Activated B cell treated with CpG ODN at 0.5 μM for 24 hours (primary cell): ENCODE measurements at regions not wholly inside any gene's neighbourhood (a gene's known extent, or its start where the extent isn't known, plus 50 kb on each side); places are given as distances from the start of the nearest gene placed in this dataset.

ENCODE experiments used
- ATAC-seq: fragments of 200-7000 bp; cut with Tn5 transposase; one replicate; pipeline ENCODE4 v1.10.0; 2021; ENCODE audit warnings: low read depth, mild to moderate bottlenecking, moderate library complexity
- CTCF ChIA-PET: fragments of 350-600 bp; sonication (Branson Sonifier 250); formaldehyde crosslinking; loops from one replicate; lab custom pipeline; 2021; ENCODE audit warnings: antibody characterized with exemption; lab: Charles Lee
- POLR2A ChIA-PET: fragments of 350-600 bp; sonication (Branson Sonifier 250); formaldehyde crosslinking; loops from one replicate; lab custom pipeline; 2021; ENCODE audit warnings: antibody characterized with exemption; lab: Charles Lee
- DNase-seq: peaks from one replicate; pipeline ENCODE4 v3.0.0; 2022
- H3K27ac Mint-ChIP-seq: one replicate; pipeline ENCODE4 v1.8.0; 2020; ENCODE audit warnings: mixed read lengths
- H3K27me3 Mint-ChIP-seq: one replicate; pipeline ENCODE4 v1.8.0; 2021; ENCODE audit warnings: mixed read lengths
- H3K36me3 Mint-ChIP-seq: one replicate; pipeline ENCODE4 v1.8.0; 2021; ENCODE audit warnings: low read depth, mixed read lengths
- H3K4me1 Mint-ChIP-seq: one replicate; pipeline ENCODE4 v1.8.0; 2021; ENCODE audit warnings: mixed read lengths
- H3K4me3 Mint-ChIP-seq: one replicate; pipeline ENCODE4 v1.8.0; 2020; ENCODE audit warnings: mild to moderate bottlenecking, mixed read lengths
- H3K9me3 Mint-ChIP-seq: one replicate; pipeline ENCODE4 v1.8.0; 2020; ENCODE audit warnings: mixed read lengths
- intact Hi-C: fragments of 100-400 bp; cut with micrococcal nuclease; formaldehyde crosslinking; loops from one replicate; pipeline ENCODE4 v1.15.1; 2024
- TF ChIP-seq, protein P1 (sequence below): fragments of 200-600 bp; IDR thresholded peaks from one replicate; pipeline ENCODE4 v1.8.0; 2022; ENCODE audit warnings: antibody characterized with exemption, mild to moderate bottlenecking

DNA sequence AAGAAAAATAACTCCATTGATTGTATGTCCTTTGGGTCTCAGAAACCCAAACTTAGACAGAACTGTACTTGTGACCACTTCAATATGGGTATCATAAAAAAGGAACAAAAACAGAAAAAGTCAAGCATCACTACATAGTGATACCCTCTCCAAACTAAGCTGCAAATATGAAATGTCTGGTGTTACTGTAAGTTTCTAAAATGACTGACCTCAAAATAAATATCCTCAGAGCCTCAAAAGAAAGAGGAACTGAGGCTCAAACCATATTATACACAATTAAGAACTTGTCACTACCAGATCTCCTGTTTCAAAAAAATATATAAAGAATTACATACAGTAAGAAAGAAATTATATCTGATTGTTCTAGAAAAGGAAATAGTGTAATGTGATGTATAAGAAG, 787.9 kb upstream of the KLHL1 start:
- Mint-ChIP-seq H3K9me3 (peaks cover 4% of the 10 kb centered on the region), H3K4me1 (no peaks in the 10 kb centered on the region), H3K36me3 (no peaks in the 10 kb centered on the region), H3K27ac (no peak overlapping the region), H3K27me3 (no peaks in the 10 kb centered on the region), H3K4me3 (no peak overlapping the region)
- CTCF ChIA-PET: no interaction called here
- DNase-seq (no peak), ATAC-seq (no peak)
- TF ChIP-seq, protein P1, sequence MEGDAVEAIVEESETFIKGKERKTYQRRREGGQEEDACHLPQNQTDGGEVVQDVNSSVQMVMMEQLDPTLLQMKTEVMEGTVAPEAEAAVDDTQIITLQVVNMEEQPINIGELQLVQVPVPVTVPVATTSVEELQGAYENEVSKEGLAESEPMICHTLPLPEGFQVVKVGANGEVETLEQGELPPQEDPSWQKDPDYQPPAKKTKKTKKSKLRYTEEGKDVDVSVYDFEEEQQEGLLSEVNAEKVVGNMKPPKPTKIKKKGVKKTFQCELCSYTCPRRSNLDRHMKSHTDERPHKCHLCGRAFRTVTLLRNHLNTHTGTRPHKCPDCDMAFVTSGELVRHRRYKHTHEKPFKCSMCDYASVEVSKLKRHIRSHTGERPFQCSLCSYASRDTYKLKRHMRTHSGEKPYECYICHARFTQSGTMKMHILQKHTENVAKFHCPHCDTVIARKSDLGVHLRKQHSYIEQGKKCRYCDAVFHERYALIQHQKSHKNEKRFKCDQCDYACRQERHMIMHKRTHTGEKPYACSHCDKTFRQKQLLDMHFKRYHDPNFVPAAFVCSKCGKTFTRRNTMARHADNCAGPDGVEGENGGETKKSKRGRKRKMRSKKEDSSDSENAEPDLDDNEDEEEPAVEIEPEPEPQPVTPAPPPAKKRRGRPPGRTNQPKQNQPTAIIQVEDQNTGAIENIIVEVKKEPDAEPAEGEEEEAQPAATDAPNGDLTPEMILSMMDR: no peak
- POLR2A ChIA-PET: no interaction called here
- intact Hi-C loops: no loop called here

DNA sequence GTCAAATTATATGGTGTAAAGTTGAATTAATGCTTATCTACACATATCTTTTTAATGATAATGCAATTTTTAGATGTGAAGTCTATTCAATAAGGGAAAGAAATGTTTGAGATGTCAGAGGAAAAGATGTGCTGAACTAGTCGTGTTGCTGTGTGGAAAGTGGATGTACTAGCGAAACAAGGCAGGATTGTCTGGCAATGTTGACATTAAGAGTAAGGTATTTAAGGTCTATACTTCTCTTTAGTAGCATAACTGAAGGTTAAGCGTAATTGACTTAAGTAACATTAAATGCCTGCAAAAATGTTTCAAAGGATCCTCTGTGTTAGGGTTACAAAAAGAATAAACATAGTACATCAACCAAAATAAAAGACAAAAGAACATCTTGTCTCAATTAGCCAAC, 787.3 kb upstream of the KLHL1 start:
- no peaks in the 10 kb centered on the region for H3K4me1 Mint-ChIP-seq
- ATAC-seq (no peak), DNase-seq (no peak)
- intact Hi-C loops: no loop called here
- ChIA-PET CTCF (no interaction called here), POLR2A (no interaction called here)
- TF ChIP-seq, protein P1: no peak
- no peak overlapping the region for H3K4me3 Mint-ChIP-seq
- H3K27me3 Mint-ChIP-seq: no peaks in the 10 kb centered on the region
- no peaks in the 10 kb centered on the region for H3K36me3 Mint-ChIP-seq
- H3K9me3 Mint-ChIP-seq: peaks cover 4% of the 10 kb centered on the region
- H3K27ac Mint-ChIP-seq: no peak overlapping the region

DNA sequence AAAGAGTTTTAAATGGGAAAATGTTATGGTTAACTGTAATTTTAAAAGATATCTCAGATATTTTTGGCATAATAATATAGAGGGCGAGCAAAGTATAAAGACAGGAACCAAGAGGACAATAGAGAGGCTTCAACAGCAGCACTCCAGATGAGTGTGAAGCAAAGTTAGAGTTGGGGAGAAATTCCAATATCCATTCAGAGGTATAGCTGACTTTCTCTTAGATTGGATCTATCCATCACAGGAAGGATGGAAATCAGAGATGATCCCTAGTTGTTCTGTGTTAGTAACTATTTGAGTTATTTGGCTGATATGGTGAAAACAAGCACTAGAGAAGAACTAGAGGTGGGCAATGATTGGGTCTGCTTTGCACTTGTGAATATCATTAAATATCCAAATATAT, 786.0 kb upstream of the KLHL1 start:
- intact Hi-C loops: no loop called here
- Mint-ChIP-seq H3K9me3 (peaks cover 4% of the 10 kb centered on the region), H3K36me3 (no peaks in the 10 kb centered on the region), H3K4me3 (no peak overlapping the region), H3K27me3 (no peaks in the 10 kb centered on the region), H3K27ac (no peak overlapping the region), H3K4me1 (no peaks in the 10 kb centered on the region)
- ChIA-PET CTCF (no interaction called here), POLR2A (no interaction called here)
- no peak for DNase-seq
- TF ChIP-seq, protein P1: no peak
- ATAC-seq: no peak

DNA sequence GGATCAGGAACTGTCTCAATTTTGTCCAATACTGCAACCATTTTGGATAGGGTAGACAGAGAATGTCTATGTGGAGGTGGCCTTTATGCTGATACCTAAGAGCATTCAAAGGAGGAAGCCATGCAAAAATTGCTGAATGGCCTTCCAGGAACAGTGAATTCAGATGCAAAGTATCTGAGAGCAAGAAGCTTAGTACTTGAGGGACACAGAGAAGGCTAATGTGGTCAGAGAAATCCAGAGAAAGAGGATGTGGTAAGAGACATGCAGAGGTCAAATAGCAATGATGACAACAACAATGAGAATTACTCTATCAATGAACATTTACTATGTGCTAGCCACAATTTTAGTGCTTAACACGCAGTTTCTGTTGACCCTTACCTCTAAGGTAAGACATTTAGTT, 785.6 kb upstream of the KLHL1 start:
- TF ChIP-seq, protein P1: no peak
- DNase-seq (no peak), ATAC-seq (no peak)
- ChIA-PET CTCF (no interaction called here), POLR2A (no interaction called here)
- Mint-ChIP-seq H3K36me3 (no peaks in the 10 kb centered on the region), H3K27ac (no peak overlapping the region), H3K4me3 (no peak overlapping the region), H3K4me1 (no peaks in the 10 kb centered on the region), H3K9me3 (peaks cover 4% of the 10 kb centered on the region), H3K27me3 (no peaks in the 10 kb centered on the region)
- intact Hi-C loops: no loop called here

DNA sequence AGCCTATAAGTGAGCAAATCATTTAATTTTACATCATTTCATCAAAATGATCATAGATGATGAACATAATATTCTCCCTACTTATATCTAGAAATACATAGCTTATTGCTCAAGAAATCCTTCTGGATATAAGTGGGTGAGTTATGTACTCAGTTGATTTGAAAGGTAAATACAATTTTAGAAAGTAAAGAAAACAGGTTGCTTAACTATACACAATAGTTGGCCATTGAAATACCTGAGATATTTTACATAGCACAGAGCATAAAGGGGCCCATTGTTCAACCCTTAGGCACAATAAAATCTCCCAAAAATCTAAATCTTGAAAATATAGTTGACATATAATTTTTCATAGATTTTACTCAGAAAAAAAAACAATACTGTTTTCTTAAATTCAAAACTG, 782.0 kb upstream of the KLHL1 start:
- ChIA-PET POLR2A (no interaction called here), CTCF (no interaction called here)
- DNase-seq (no peak), ATAC-seq (no peak)
- no peaks in the 10 kb centered on the region for H3K4me1 Mint-ChIP-seq
- no peaks in the 10 kb centered on the region for H3K36me3 Mint-ChIP-seq
- peaks cover 2% of the 10 kb centered on the region for H3K9me3 Mint-ChIP-seq
- no peak overlapping the region for H3K4me3 Mint-ChIP-seq
- no peak overlapping the region for H3K27ac Mint-ChIP-seq
- no peaks in the 10 kb centered on the region for H3K27me3 Mint-ChIP-seq
- TF ChIP-seq, protein P1: no peak
- intact Hi-C loops: no loop called here
